IPS DF 4.7 (cell line): ENCODE measurements at regions not wholly inside any gene's neighbourhood (a gene's known extent, or its start where the extent isn't known, plus 50 kb on each side); places are given as distances from the start of the nearest gene placed in this dataset.
"Not testable (repeated sequence)": the region's sequence is repeated elsewhere in the genome, so short reads cannot be mapped to it uniquely, and the experiment has no call there.

Experiments used
- DNase-seq: peaks from one replicate; pipeline ENCODE4 v3.0.0-alpha.2; 2013; ENCODE audit warnings: low spot score; ENCODE audit errors: extremely low read depth

DNA sequence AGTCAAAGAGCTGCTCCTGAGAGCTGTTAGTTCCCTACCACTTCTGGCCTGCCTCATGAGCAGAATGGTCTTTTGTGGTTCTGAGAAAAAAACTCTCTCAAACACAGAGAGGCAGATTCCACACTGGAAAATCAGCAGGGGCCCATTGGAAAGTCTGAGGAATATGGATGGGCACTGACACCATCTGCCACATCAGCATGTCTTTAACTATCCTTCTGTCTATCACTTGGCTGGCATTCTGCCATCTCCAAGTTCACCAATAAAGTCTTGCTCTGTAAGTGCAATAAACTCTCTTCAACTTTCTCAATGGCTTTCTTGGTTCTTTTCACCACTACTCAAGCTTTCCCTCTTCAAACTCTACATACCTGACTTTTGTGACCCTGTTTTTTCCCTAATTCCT lies 101.3 kb upstream of the GALNT15 start:
- no peak for DNase-seq

DNA sequence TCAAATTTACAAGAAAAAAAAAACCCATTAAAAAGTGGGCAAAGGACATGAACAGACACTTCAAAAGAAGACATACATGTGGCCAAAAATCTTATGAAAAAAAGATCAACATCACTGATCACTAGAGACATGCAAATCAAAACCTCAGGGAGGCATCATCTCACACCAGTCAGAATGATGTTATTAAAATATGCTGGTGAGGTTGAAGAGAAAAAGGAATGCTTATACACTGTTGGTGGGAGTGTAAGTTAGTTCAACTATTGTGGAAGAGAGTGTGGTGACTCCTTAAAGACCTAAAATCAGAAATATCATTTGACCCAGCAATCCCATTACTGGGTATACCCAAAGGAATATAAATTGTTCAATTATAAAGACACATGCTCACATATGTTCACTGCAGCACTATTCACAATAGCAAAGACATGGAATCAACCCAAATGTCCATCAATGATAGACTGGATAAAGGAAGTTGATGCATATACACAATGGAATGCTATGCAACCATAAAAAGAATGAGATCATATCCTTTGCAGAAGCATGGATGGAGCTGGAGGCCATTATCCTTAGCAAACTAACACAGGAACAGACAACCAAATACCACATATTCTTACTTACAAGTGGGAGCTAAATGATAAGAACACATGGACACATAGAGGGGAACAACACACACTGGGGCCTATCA lies 100.3 kb upstream of the GALNT15 start:
- not testable (repeated sequence) for DNase-seq

DNA sequence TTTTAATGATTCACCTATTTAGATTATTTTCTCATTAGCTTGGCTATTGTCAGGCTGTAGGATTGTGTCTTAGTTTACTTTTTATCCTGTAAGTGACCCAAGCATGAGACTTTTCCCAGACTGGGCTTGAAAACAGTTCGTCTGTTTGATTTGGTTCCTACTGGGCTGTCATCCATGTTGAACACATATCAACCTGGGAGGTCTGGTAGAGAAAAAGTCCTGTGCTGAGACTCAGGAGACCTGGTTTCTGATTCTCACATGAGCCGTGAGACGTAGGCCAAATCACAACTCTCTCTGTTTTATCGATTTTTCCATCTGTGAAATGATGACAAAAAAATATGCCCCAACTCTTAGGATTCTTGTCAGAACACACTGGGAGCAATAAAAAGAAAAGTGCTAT lies 98.8 kb upstream of the GALNT15 start:
- DNase-seq = no peak

DNA sequence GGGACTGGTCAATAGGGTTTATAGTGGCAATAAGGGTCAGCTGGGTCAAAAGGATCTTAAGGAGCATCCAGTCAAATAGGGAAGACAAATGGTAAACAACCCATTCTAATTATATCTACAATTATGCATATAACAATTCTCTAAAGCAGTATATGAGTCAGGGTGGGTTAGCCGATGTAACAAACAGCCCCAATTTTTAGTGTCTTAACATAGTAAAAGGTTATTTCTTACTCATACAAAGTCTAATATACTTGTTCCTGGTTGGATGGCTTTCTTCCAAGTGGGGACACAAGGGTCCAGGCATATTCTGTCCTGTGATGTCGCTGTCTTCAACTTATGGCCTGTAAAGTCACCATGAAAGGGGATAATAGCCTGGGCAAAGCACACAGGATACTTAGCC lies 97.9 kb upstream of the GALNT15 start:
- DNase-seq = no peak

DNA sequence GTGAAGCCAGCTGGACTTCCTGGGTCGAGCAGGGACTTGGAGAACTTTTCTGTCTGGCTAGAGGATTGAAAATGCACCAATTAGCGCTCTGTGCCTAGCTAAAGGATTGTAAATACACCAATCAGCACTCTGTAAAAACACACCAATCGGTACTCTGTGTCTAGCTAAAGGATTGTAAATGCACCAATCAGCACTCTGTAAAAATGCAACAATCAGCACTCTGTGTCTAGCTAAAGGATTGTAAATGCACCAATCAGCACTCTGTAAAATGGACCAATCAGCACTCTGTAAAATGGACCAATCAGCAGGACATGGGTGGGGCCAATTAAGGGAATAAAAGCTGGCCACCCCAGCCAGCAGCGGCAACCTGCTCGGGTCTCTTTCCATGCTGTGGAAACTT lies 97.3 kb upstream of the GALNT15 start:
- DNase-seq = not testable (repeated sequence)

DNA sequence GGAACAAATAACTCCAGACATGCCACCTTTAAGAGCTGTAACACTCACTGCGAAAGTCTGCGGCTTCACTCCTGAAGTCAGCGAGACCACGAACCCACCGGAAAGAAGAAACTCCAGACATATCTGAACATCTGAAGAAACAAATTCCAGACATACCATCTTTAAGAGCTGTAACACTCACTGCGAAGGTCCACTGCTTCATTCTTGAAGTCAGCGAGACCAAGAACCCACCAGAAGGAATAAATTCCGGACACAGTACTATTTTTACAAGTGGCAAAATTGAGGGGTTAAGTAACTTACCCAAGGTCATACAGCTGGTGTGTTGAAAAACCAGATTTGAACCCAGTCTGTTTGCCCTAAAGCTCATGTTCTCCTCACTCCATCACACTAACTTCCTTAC lies 96.8 kb upstream of the GALNT15 start:
- not testable (repeated sequence) for DNase-seq

DNA sequence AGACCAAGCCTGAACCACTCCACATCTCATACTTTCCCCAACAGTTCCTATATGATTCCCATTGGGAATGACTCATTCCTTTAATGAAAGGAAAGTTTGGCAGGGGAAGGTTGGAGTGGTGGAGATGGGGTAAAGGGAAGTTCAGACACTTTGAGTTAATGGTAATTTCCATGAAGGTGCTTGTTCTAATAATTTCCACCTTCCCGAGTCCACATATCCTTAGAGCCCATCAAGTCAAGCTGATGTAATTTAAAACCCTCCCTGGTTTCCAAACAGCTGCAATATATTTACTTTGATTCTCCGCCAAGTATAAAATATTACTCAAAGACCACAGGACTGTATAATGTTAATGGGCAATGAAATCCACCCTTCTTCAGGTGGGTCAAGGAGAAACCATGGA lies 95.0 kb upstream of the GALNT15 start:
- no peak for DNase-seq

DNA sequence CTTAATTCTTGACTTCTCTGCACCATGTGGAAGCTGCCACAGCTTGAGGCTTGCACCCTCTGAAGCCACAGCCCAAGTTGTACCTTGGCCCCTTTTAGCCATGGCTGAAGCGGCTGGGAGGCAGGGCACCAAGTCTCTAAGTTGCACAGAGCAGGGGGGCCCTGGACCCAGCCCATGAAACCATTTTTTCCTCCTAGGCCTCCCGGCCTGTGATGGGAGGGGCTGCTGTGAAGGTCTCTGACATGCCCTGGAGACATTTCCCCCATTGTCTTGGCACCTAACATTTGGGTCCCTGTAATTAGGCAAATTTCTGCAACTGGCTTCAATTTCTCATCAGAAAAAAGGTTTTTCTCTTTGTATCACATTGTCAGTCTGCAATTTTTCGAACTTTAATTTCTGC lies 92.8 kb upstream of the GALNT15 start:
- no peak for DNase-seq

DNA sequence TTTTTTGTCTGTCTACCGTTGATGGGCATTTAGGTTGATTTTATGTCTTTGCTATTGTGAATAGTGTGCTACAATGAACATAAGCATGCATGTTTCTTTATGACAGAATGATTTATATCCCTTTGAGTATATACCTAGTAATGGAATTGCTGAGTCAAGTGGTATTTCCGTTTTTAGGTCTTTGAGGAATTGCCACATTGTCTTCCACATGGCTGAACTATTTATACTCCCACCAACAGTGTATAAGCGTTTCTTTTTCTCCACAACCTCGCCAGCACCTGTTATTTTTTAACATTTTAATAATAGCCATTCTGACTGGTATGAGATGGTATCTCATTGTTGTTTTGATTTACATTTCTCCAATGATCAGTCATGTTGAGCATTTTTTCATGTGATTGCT lies 89.6 kb upstream of the GALNT15 start:
- no peak for DNase-seq

DNA sequence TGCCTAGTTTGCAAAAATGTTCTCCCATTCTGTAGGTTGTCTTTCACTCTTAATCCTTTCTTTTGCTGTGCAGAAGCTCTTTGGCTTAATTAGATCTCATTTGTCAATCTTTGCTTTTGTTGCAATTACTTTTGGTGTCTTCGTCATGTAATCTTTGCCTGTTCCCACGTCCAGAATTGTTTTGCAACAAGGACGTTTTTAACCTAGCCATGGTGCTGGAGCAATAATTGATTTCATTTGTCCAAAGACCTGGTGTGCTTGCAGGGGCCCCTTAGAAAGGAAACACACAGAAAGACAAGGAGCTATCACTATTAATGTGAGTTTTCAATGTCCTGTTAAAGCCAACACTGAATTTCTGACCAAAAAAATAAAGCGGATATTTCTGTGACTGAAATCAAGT lies 89.1 kb upstream of the GALNT15 start:
- DNase-seq = no peak

DNA sequence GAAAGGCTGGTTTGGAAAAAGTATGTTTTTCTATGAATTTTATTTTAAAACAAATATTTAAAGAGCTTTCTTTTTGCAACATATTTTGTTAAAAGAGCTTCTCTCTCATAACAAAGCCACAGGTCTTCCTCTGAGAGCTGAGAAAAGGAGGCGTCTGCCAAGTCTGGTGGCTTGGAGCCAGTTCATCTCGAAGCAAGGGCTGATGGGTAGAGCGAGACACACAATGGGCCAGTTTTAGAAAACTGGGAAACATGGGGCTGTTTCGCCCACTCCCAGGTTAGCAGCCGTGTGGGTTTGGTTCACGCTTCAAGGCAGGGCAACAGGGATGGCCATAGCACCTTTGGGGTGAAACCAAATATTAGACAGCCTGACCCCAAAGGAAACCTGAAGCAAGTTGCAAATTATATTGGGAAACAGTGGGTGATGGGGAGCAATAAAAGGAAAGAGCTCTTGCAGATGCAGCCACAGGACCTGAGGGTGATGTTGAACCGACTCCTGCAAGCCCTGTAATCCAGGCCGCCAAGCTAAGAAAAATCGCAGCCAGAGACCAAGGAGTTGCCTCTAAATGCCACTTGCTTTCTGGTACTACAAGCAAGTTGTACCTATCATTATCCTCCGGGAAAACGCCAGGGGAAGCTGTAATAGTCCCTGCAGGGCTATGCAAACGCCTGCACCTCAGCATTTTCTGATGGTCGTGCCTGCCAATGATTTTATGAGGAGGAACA lies 88.4 kb upstream of the GALNT15 start:
- DNase-seq = no peak

DNA sequence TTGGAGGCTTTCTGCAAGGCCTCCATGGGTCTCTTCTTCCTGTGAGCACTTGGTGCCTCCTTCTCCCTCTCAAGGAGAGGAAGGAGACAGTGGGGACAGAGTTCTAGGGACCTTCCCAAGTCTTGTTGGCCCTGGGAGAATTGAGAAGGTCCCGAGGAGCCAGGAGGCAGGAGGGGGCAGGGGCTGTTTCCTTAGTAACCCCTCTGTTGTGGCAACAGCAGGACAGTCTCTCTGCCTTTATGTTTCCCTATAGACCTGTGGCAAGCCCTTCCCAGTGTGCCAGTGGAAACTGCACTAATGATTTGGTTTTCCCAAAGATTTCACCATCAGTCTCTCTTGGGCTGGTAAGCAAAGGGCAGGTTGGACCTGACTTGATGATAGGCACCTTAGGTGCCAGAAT lies 87.8 kb upstream of the GALNT15 start:
- DNase-seq = no peak

DNA sequence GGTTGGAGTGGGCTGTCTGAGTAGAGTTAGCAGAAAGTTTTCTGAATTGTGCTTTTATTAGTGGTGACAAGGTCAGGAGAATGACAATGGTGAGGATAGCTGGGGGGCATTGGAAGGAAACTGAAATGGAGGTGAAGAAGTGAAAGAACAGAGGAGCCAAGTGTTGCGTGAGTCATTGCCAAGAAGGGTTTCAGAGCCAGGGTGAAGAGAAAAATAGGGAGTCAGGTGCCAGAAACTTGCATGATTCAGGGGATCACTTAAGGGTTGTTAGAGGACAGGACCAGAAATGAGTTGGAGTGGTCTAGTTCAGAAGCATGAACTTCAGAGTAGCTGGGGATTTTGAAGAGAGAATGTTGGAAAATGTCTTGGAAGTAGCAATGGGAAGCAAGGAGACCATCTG lies 86.0 kb upstream of the GALNT15 start:
- DNase-seq = no peak

DNA sequence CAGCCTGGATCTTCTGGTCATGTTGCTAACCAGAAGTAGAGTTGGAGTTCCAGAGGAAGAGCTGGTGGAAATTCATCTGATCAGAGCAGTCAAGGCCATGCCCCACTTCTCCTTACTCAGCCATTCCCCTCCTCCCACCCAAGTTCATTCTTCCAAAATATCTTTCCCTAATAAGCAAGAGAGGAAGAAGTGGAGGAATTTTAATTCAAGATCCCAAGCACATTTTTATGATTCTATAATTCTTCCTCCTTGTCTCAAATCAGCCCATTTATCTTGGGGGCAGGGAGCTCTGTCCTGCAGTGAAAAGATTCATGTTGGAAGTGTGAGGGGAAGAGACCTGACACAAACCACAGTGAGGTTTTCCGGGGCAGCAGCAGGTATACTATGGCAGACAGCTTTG lies 85.0 kb upstream of the GALNT15 start:
- no peak for DNase-seq

DNA sequence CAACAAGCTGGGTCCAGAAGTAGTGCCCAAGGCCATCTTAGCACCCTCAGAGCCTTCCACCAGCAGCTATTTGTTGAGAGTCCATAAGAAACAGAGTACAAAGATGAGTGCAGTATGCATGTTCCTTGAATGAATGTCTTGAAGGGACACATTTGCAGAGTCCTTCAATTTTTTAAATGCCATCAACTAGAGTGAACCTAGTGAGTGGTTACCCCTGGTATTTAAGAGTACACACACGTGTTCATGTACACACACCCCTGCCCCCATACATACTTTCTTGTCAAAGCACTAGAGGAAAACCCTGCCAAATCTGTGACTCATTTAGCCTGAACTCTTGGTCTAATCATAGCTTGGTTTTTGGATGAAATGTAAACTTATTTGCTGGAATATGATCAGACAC lies 84.5 kb upstream of the GALNT15 start:
- DNase-seq = no peak

DNA sequence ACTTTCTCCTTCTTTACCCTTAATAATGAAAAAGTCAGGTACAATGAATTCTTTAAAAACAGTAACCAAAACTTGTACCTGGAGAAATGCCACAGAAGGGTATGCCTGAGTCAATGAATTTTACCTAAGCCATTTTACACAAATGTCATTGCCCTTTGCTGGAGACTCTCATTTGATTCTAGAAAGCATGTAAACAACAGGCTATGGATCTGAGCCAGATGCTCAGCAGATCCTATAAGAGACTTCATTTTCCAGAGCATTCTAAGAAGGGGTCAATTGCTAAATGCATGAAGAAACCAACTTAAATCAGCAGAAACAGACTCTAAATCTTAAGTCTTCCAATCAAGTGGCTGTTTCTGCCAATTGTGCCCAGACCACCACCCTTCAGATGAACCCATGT lies 83.8 kb upstream of the GALNT15 start:
- DNase-seq = no peak

DNA sequence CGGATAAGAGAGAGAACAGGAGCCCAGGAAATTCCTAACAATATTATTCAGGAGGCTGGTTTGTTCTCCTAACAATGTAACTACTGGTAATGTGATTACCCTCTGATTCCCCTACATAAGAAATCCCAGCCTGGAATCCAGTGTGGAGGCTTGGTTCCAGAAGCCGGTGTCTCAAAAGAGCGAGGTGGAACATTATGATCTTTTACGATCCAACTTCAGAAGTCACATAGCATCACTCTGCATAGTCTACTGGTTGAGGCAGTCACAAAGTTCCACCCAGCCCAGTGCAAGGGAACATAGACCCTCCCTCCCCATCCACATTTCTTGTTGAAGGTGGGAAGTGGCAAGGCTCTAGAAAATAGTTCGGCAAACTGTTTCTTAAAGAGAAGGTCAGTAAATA lies 81.6 kb upstream of the GALNT15 start:
- DNase-seq = no peak

DNA sequence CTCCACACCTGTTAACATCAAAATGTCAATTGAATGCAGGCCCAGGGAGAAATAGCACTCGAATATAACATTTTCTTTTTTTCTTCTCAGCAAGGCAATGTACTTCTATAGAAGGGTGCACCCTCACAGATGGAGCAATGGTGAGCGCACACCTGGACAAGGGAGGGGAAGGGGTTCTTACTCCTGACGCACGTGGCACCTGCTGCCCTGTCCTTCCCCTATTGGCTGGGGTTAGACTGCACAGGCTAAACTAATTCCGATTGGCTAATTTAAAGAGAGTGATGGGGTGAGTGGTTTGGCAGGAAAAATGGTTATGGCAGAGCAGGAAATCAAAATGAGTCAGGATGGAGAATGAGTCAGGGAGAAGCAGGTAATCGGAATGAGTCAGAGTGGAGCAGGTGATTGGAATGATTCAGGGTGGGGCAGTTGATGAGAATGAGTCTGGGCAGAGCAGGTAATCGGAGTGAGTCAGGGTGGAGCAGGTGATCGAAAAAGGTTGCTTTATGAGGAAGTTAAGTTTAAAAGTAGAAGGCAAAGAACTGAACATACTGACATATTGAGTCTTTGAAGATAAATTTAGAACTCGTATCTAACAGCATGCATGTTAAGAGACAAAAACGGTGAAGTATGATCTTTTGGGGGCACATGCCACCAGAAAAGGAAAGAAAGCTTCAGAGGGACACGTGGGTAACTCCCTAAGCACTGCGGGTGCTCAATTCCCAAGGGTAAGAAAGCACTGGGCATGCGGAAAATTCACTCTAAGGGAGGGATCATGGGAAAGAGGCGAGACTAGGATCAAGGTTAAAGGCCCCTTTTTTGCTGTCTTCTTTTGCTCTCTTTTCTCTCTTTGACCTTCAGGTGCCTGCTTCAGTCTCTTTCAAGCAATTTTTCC lies 72.9 kb upstream of the GALNT15 start:
- DNase-seq = no peak

DNA sequence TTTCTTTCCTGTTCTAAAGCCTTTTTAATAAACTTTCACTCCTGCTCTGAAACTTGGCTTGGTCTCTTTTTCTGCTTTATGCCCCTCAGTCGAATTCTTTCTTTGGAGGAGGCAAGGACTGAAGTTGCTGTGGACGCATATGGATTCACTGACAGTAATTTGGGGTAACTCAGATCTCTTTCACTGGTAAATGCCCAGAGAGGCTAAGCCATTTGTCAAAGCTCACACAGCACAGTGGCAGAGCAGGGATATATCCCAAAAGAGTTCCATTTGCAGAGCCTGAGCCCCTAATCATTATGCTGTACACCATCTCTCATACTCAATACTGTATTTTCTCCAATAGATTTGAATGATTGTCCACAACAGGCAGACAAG lies 72.3 kb upstream of the GALNT15 start:
- DNase-seq = no peak

DNA sequence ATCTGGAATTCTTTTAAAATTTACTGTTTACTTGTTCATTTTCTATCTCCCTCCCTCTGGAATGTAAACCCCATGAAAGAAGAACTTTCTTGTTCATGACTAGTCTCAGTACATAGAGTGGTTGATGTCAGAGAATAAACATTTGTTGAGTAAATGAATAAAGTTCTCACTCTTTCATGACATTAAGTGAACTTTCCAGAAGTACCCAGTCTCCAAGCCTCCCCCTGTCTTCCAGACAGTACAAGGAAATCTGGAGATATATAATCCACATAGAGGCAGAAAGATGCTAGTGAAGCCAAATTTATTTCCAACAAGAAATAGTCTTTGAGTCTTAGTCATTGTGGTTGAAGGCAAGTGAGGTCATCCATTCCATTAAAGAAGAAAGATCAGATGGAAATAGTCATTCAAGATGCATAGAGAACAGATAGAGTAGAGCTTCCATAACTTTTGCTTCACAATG lies 71.5 kb upstream of the GALNT15 start:
- no peak for DNase-seq

DNA sequence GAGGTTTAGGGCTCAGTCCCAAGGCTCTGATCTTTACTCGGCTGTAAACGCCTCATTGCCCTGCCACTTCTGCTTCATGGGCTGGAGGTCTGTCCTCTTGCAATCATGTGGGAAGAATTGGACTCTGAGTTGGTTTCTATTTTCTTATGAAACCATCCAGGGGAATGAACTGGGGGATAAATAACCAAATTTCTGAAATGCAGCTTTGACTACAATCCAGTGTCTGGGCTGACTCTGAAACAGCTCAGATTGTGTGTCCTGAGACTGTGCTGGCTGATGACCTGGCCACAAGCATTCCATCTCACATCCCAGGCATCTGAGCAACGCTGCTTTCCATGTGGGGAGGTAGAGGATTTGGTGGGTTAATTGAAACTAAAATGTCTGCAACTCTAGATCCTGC lies 71.0 kb upstream of the GALNT15 start:
- no peak for DNase-seq

DNA sequence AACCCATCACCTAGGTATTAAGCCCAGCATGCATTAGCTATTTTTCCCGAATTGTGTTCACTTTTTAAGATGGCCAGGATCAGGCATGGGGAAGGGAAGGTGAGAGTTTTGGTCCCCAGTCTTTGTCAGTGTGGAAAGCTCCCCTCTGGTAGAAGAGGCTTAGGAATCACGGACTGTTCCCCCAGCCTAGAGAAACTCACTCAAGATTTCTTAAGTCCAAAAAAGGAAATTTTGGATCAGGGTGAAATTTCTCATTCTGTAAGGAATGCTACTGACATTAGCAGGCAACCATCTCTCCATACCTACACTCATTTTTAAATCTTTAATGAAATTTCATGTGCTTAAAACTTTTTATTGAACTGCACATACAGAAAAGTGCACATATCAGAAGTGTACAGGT lies 70.3 kb upstream of the GALNT15 start:
- no peak for DNase-seq
